ENCODE measurements at regions not wholly inside any gene's neighbourhood (a gene's known extent, or its start where the extent isn't known, plus 50 kb on each side); places are given as distances from the start of the nearest gene placed in this dataset.

- Histone ChIP-seq H3K79me2 (ENCODE audit: insufficient read depth, low read length) (no peaks in the 10 kb centered on the region), H4K20me1 (ENCODE audit: insufficient read depth, low read length) (no peaks in the 10 kb centered on the region), H3K4me2 (ENCODE audit: low read length) (no peak overlapping the region), H3K9me3 (ENCODE audit: insufficient read depth, low read depth, low read length) (no peaks in the 10 kb centered on the region), H3K27ac (ENCODE audit: low read depth, low read length) (no peak overlapping the region), H3K27me3 (ENCODE audit: insufficient read depth, low read length) (no peaks in the 10 kb centered on the region), H2AFZ (ENCODE audit: low read depth, low read length) (no peak overlapping the region), H3K4me1 (ENCODE audit: insufficient read depth, low read length) (no peaks in the 10 kb centered on the region), H3K4me3 (ENCODE audit: insufficient read depth, low read depth, low read length) (no peak overlapping the region), H3K9ac (ENCODE audit: low read length) (no peak overlapping the region), H3K36me3 (ENCODE audit: insufficient read depth, low read length) (no peaks in the 10 kb centered on the region)
- Mint-ChIP-seq H3K27me3 (ENCODE audit: low read depth, unreplicated experiment) (peaks cover 2% of the 10 kb centered on the region), H3K36me3 (ENCODE audit: low read depth, unreplicated experiment) (no peaks in the 10 kb centered on the region), H3K4me1 (ENCODE audit: low read depth, unreplicated experiment) (no peaks in the 10 kb centered on the region), H3K9me3 (ENCODE audit: unreplicated experiment) (no peaks in the 10 kb centered on the region), H3K4me3 (ENCODE audit: unreplicated experiment) (no peak overlapping the region), H3K27ac (ENCODE audit: unreplicated experiment) (no peak overlapping the region)
- no peak for FAIRE-seq
- no peak for DNase-seq (ENCODE audit: low read depth)
- no peak for TF ChIP-seq EZH2 (IDR thresholded peaks at IDR 0.05; ENCODE audit: insufficient read depth, low read length)
- no peak for TF ChIP-seq CTCF (IDR thresholded peaks at IDR 0.05; ENCODE audit: insufficient read depth, low read depth, low read length)
These were observed 158.7 kb upstream of the DPP10 start for GRCh38 chr2:114283774-114284173.

GRCh38 chr2:114286438-114286837 is 156.0 kb upstream of the DPP10 start:
- no peak overlapping the region for H3K9ac ChIP-seq (ENCODE audit: low read length)
- TF ChIP-seq CTCF (IDR thresholded peaks at IDR 0.05; ENCODE audit: insufficient read depth, low read depth, low read length) (no peak), EZH2 (IDR thresholded peaks at IDR 0.05; ENCODE audit: insufficient read depth, low read length) (no peak)
- no peaks in the 10 kb centered on the region for H3K36me3 ChIP-seq (ENCODE audit: insufficient read depth, low read length)
- Mint-ChIP-seq H3K4me3 (ENCODE audit: unreplicated experiment) (no peak overlapping the region), H3K27me3 (ENCODE audit: low read depth, unreplicated experiment) (peaks cover 2% of the 10 kb centered on the region), H3K27ac (ENCODE audit: unreplicated experiment) (no peak overlapping the region), H3K36me3 (ENCODE audit: low read depth, unreplicated experiment) (no peaks in the 10 kb centered on the region), H3K4me1 (ENCODE audit: low read depth, unreplicated experiment) (no peaks in the 10 kb centered on the region), H3K9me3 (ENCODE audit: unreplicated experiment) (no peaks in the 10 kb centered on the region)
- DNase-seq (ENCODE audit: low read depth) (no peak), FAIRE-seq (no peak)
- H3K4me2 ChIP-seq (ENCODE audit: low read length): no peak overlapping the region
- no peaks in the 10 kb centered on the region for H3K79me2 ChIP-seq (ENCODE audit: insufficient read depth, low read length)
- H3K4me3 ChIP-seq (ENCODE audit: insufficient read depth, low read depth, low read length): no peak overlapping the region
- H2AFZ ChIP-seq (ENCODE audit: low read depth, low read length): no peak overlapping the region
- no peaks in the 10 kb centered on the region for H4K20me1 ChIP-seq (ENCODE audit: insufficient read depth, low read length)
- H3K27me3 ChIP-seq (ENCODE audit: insufficient read depth, low read length): no peaks in the 10 kb centered on the region
- no peak overlapping the region for H3K27ac ChIP-seq (ENCODE audit: low read depth, low read length)
- H3K4me1 ChIP-seq (ENCODE audit: insufficient read depth, low read length): no peaks in the 10 kb centered on the region
- no peaks in the 10 kb centered on the region for H3K9me3 ChIP-seq (ENCODE audit: insufficient read depth, low read depth, low read length)

GRCh38 chr2:114293355-114293754 is 149.1 kb upstream of the DPP10 start:
- no peaks in the 10 kb centered on the region for H3K4me1 Mint-ChIP-seq (ENCODE audit: low read depth, unreplicated experiment)
- Histone ChIP-seq H3K36me3 (ENCODE audit: insufficient read depth, low read length) (no peaks in the 10 kb centered on the region), H4K20me1 (ENCODE audit: insufficient read depth, low read length) (no peaks in the 10 kb centered on the region), H3K9ac (ENCODE audit: low read length) (no peak overlapping the region), H3K79me2 (ENCODE audit: insufficient read depth, low read length) (no peaks in the 10 kb centered on the region), H3K27ac (ENCODE audit: low read depth, low read length) (no peak overlapping the region), H3K9me3 (ENCODE audit: insufficient read depth, low read depth, low read length) (no peaks in the 10 kb centered on the region), H3K4me2 (ENCODE audit: low read length) (no peak overlapping the region), H3K4me1 (ENCODE audit: insufficient read depth, low read length) (no peaks in the 10 kb centered on the region), H3K4me3 (ENCODE audit: insufficient read depth, low read depth, low read length) (no peak overlapping the region), H3K27me3 (ENCODE audit: insufficient read depth, low read length) (no peaks in the 10 kb centered on the region), H2AFZ (ENCODE audit: low read depth, low read length) (no peak overlapping the region)
- no peak overlapping the region for H3K4me3 Mint-ChIP-seq (ENCODE audit: unreplicated experiment)
- TF ChIP-seq CTCF (IDR thresholded peaks at IDR 0.05; ENCODE audit: insufficient read depth, low read depth, low read length): no peak
- TF ChIP-seq EZH2 (IDR thresholded peaks at IDR 0.05; ENCODE audit: insufficient read depth, low read length): no peak
- H3K27ac Mint-ChIP-seq (ENCODE audit: unreplicated experiment): no peak overlapping the region
- H3K9me3 Mint-ChIP-seq (ENCODE audit: unreplicated experiment): no peaks in the 10 kb centered on the region
- FAIRE-seq (no peak), DNase-seq (ENCODE audit: low read depth) (no peak)
- peaks cover 4% of the 10 kb centered on the region for H3K27me3 Mint-ChIP-seq (ENCODE audit: low read depth, unreplicated experiment)
- no peaks in the 10 kb centered on the region for H3K36me3 Mint-ChIP-seq (ENCODE audit: low read depth, unreplicated experiment)
